GM21447 (cell line): ENCODE measurements at regions not wholly inside any gene's neighbourhood (a gene's known extent, or its start where the extent isn't known, plus 50 kb on each side); places are given as distances from the start of the nearest gene placed in this dataset.
"Not testable (repeated sequence)": the region's sequence is repeated elsewhere in the genome, so short reads cannot be mapped to it uniquely, and the experiment has no call there.

Experiments
- ATAC-seq: cut with Tn5 transposase; IDR thresholded peaks from one replicate; pipeline ENCODE4 v1.9.1; 2021; ENCODE audit not compliant: unreplicated experiment

DNA sequence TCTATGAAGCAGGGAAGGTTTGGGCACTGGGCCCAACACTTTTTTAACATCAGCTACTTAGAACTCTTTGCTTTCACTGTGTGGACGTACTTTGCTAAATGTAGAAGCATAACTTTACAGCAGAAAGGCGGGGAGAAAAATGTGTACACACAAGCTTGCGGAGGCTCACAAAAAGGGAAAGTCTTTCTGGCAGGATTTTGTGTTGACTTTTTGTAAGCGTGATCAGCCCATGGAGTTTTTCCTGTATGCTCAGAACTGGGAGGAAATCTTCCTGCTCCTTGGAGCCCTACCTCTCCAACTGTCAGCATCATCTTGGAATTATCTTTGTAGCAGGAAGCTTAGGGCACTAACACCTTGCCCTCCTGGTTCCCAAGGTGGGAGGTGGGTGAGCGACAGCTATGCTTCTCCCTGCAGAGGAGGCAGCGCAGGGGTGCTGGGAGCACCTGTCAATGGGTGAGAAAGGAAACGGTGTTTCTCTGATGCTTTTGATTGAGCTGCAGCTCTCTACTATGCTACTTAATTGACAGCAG lies 321.9 kb downstream of the GADD45G start:
- no peak for ATAC-seq

DNA sequence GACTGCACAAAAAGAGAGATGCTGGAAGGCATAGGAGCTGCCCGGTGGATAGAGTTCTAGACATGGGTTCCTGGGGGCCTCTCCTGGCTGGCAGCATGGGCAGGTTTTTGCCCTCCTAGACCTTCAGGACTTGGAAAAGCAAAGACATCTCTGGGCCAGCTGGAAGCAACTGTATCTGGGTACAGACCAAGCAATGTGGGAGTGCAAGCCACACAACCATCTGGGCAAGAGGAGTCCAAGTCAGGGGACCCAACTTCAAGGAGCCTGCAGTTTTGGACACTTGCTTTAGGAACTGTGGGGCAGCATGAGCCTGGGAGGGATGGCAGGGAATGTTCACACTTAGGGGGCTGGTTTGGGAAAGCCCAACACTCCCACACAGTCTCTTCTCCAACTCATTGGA lies 323.3 kb downstream of the GADD45G start:
- no peak for ATAC-seq

DNA sequence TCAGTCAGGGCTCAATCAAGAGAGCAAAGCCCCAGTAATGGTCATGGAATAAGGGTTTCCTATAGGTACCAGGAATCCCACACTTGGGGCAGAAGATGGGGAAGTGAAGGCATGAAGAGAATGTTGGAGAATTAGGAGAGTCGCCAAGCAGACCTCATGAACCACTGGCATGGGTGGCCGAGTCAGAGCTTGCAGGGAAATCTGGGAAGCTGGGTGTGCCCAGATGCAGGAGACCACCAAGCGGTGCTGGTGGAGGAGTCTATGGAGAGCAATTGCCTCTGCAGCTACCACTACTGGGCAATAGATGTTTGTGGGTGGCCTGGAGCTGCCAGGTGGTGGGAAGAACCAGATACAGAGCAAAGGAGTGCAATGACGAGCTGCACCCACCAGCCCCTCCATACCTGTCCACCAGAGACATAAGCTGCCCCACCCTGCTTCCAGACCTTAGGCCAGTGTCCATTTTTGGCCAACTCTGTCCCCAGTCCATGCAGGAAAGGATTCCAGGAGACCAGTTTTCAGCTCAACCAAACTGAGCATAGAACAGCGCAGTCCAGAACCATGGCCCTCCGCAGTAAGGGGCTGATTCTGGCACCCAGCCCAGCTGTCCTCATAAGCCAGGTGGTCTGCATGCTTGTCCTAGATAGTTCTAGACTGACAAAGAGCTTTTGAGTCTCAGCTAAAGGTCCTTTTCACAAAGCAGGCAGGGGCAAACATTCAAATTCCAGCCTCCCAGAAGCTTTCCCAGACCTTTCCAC lies 323.9 kb downstream of the GADD45G start:
- ATAC-seq = no peak

DNA sequence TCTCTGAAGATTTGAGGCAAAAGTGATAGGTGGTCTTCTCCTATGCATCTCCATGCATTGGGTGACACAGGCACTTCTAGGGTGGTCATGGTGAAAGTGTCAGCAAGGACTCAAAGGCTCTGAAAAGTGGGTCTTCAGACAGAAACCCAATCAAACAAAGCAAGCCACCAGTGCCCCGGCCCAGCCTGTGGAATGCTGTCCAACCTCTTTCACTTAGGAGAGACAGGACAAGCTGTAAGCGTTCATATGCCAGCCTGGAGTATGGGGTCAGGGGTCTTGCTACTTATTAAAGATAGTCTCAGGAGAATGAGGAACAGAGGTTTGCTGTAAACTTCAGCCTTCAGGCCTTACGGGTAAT lies 324.5 kb downstream of the GADD45G start:
- ATAC-seq = no peak

DNA sequence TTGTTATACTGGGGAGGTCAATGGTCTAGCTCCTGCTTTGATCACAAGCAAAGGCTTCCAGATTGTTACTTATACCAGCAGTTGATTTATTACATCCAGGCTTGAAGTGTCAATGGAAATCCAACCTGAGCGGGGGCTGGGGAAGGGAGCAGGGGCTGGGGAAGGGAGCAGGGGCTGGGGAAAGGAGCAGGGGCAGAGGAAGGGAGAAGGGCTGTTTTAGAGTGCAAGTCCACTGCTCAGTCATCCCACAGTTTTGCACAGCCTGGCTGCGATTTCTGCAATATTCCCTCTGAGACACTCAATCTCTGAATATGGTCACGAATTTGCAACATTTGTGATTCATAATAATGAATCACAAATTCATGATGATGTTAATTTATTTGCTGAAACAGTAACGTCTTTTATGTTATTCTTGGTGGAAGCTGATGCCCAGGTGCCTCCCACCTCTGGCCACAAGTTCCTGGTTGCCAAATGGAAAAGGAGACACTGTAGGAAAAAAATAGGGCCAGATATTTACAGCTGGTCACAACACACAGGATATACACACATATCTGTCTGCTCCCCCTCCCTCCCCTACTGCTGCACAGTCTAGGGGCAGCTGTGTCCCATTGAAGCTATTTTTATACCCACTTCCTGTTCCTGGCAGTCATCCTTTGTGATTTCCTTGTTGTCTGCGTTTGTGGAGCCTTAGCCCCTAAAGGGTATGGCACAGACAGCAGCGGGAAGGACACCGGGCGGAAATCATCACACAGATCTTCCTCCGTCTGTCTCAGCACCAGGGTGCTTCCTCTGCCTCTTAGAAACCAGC lies 325.1 kb downstream of the GADD45G start:
- ATAC-seq = no peak

DNA sequence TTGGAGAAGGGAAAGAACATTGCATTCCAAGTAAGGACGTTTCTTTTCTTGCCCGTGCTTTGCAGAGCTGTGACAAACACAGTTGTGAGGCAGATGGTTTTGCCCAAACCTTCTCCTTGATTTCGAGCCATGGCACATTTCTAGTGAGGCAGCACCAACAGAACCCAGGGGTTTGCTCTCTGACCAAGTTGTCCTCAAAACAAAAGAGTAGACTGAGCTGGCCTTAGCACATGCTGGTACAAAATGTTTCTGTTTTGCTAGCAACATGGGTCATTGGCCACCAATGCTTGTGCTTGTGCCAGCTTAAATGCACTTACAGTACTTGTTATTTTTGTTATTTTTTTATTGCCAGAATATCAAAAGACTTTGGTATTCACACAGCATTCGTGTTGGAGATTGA lies 328.8 kb downstream of the GADD45G start:
- ATAC-seq = no peak

DNA sequence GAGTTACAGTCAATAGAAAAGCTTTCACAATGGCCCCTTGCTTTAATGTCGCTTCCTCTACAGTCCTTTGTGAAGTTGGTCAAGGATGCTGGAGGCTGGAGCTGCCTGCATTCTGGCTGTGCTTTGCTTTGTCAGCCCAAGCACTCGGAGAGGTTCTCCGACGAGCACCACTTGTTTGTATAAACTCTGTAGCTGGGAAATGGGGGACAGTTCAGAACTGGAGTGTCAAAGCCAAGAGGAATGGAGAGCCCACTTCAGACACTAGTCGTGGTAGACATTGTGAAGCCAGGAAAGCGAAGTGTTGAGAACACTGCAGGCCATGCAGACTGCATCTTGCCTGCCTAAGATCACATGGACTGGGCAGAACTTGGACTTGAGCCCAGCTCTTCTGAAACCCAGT lies 330.3 kb downstream of the GADD45G start:
- ATAC-seq = no peak

DNA sequence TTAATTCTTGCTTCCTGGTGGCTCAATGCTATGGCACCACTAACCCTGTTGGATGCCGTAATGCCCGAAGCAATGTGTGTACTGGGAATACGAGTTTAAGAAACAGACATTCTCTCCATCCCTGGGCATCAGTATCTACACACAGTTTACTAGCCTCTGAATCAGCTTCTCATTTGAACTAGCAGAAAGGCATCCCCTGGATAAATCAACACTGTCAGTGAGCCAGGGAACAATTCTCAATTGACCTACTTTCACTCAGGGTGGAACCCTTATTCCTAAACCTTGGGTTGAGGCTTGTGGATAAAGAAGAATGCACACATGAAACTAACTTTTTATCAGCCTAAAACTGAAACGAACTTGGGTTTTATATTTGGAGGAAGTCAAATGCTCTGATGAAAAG lies 331.0 kb downstream of the GADD45G start:
- ATAC-seq = no peak

DNA sequence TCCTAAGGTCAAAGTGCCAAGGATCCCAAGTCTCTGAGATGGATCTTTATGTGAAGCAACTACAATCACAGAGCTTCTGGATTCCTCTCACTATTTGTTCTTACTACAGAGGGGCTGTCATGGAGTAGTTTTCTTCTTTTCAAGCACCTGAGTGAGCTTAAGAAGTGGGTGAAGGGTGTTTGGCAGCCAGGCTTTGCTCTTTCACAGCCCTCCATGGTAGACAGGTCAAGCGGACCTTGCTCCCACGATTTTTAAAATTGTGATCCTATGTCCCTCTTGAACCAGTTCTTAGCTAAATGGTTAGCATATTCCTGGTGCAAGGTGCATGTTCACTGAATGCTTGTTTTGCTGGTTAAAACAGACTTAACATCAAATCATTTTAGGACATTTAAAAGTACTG lies 332.2 kb downstream of the GADD45G start:
- ATAC-seq = no peak

DNA sequence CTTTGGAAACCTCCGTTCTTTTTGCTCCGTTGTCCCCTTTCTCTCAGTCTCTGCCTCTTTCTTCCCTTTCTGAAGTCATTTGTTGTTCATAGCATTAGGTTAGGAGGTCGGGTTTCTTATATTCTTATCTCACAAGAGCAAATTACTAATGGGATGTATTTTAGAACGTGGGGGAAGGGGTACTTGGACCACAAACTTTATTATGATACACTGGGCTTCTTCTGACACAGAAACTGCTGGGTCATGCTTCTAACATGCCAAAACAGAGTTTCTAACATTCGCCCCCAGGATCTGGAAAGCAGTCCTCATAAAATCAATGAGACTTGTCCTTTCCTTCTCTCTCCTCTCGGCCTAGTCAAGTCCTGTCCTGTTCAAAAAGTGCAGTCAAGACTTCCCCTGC lies 334.4 kb downstream of the GADD45G start:
- ATAC-seq = no peak

DNA sequence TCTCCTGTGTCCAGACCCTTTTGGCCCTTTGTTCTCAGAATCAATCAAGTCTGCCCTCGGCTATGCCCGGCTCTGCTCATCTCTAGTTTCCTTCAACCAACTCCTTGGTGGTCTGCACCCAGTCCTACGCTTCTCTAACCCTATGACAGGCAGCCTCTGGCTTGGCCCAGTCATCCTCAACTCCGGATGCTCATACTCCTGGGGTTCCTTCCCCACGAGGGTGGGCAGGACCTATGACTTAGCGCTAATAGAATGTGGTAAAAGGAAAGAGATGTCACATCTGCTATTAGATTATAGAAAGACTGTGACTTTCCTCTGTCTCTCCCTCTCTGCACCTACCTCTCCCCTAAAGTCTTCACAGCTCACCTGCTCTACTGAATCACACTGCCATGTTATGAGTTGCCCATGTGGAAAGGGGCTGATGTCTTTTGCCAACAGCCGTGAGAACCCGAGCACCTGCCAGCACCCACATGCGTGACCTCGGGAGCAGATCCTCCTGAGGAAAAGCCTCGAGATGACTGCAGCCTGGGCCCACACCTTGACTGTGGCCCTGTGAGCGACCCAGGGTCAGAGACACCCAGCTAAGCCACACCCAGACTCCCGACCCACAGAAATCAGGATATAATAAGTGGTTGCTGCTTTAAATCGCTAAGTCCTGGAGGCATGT lies 334.9 kb downstream of the GADD45G start:
- ATAC-seq = no peak

DNA sequence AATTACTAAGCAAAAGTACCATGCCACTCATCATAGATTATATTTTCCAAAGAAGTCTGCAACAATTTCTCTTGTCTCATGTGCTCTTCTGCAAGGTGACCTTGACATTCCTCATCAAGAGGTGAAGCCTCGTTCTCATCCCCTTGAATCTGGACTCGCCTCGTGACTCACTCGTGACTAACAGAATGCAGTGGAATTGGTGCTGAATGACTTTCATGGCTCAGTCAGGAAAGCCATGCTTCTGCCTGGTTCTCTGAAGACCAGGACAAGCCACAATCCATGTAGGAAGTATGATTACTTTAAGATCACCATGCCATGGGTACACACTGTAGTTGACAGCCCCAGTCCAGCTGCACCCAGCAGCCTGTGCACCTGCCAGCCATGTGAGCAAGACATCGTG lies 335.8 kb downstream of the GADD45G start:
- ATAC-seq = no peak

DNA sequence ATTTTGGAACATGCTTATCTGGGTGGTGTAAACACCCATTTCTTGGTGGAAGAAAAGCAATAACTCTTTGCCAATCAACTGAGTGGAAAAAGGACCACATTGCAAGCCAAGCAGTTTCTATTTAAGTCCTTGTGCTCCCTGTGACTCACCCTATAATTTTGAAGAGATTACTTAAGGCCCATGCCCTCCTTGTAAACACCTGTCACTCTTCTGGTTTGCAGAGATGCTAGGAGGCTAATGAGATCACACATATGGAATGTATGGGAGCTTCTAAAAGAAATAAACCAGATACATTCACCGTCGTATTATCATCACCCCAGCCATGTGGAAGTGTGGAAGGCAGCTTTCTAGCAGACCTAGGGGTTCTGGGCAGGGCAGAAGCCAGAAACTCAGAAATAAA lies 337.1 kb downstream of the GADD45G start:
- ATAC-seq = no peak

DNA sequence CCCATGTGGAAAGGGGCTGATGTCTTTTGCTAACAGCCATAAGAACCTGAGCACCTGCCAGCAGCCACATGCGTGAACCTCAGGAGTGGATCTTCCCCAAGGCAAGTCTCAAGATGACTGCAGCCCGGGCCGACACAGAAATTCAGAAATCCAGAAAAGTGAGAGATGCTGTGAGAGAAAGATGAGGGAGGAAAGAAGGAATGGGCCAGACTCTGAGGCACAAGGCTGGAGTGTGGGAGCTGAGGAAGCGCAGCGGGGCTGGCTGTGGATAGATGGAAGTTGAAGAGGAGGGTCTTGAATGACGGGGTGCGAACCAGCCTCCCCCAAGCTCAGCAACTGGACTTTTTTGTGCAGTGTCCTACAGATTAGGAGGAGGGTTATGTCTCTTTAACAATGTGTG lies 337.8 kb downstream of the GADD45G start:
- ATAC-seq = no peak

DNA sequence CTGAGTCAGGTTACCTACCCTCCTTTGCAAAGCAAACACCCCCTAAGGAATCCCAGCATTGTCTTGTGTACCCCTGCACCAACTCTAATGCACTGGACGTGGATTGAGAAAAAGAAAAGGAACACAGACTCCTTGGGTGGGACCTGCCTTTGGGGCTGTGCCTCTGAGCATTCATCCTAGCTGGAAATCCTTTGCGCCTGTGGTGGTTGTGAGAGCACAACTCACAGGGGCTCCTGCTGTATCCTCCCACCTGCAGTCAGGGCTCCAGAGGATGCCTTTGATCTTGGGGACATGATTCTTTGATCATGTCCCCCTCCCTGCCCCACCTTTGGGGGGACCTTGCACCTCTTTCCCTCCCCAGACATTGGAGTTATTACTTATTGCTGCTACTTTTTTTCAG lies 338.5 kb downstream of the GADD45G start:
- ATAC-seq = no peak

DNA sequence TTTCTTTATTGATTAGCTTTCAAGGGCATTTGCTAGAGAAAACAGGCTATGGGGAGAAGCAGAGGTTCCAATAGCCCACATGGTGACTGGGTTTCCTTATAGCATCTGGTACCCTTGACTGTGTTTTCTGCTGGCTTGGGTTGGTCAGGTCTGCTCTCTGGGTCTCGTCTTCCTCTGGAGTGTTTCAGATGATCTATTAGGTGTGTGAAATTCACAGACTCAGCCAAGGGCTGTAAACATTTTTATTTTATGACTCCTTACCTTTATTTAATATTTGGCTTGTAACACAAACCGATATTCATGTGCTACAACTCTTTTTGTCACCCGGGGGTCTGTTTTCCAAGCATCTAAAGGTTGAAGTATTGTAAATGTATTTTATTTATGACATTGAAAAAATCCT lies 338.9 kb downstream of the GADD45G start:
- no peak for ATAC-seq

DNA sequence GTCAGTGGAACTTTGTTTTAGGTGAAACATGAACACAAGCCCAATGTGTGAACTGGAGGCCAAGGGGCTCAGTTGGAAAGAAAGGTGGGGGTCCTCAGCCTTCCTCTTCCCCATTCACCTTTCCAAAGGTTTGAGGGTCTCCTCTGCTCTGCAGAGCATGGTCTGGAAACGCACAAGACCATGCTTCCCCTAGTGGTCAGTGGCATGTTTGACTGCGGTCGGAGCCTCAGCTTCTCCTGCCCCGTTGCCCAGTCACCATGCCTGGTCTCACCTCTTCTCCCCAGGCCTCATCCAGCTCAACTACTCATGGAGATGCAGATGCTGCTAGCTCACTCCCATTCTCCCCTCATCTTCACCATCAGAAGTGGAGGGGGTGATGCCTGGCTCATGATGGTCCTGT lies 340.3 kb downstream of the GADD45G start:
- no peak for ATAC-seq

DNA sequence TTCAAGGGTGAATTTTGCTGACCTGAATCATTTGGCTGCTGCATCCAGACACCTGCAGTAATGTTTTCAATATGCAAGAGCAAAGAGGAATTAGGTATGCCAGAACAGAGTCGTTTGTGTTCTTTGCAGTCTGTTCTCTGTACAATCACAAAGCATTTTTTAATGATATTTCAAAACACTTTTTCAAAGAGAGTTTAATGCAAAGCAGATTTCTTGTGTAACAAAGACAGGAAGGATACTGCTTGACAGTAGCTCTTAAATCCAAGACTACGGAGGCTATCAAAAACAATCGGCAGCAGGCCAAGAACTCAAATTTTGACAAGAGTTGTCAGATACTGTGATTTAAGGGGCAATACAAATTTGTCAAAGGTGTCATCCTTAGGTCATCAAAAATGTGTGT lies 341.9 kb downstream of the GADD45G start:
- no peak for ATAC-seq

DNA sequence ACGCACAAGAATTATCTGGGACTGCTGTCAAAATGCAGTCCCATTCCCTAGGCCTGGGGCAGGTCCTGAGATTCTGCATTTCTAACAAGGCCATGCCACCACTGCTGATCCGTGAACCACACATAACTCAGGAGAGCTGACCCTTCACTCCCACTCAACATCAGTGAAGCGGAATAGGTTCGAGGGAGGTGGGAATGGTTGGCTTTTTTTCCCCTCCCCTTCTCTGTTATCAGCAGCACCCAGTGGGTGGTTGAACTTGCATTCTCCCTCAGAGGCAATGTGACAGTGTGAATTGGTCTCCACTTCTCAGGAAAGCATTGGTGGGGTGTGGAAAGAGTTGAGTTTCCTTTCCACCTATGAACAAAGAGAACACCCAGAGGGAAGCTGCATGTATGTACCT lies 344.3 kb downstream of the GADD45G start:
- no peak for ATAC-seq

DNA sequence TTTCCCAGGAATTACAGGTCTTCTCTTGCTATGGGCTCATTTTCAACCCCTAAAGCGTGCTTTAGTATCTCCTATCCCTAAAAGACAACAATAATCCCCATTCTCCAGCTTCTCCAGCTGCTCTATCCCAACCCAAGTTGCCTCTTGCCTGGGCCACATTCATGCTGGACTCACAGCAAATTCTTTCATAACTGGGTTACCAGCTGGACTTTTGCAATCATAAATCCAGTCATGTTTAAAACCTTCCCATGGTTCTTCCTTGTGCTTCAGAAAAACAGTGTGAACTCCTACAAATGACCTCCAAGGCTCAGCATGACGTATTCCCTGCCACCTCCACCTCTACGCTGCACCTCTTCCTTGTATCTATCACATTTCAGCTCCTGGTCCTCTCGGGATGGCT lies 346.9 kb downstream of the GADD45G start:
- no peak for ATAC-seq

DNA sequence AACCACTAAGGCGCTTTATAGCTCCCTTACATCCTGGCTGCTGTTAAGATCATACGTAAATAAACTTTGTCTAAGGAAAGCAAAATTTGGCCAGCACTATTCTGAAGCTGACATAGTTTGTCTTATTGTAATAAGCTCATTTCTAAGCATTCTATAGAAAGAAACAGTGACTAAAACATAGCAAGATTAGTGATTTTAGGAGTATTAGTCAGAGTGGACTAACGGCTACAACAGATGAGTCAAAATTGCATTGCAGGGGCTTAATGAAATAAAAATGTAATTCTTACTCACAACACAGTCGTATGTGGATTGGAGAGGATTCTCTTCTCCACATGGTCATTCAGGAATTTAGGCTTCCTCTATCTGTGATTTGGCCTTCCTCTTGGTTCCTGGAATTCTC lies 347.6 kb downstream of the GADD45G start:
- ATAC-seq = no peak

DNA sequence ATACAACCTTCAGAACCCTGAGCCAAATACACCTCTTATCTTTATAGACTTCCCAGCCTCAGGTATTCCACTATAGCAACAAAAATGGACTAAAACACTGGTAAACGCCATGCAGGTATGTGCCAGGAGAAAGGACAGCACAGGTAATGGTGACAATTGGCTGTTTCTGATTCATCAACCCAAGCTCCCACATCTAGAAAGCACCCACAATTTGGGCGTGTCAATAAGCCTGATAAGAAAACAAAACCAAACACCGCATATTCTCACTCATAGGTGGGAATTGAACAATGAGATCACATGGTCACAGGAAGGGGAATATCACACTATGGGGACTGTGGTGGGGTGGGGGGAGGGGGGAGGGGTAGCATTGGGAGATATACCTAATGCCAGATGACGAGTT lies 348.5 kb downstream of the GADD45G start:
- ATAC-seq = not testable (repeated sequence)
